ENCODE measurements at regions not wholly inside any gene's neighbourhood (a gene's known extent, or its start where the extent isn't known, plus 50 kb on each side); places are given as distances from the start of the nearest gene placed in this dataset.

DNA sequence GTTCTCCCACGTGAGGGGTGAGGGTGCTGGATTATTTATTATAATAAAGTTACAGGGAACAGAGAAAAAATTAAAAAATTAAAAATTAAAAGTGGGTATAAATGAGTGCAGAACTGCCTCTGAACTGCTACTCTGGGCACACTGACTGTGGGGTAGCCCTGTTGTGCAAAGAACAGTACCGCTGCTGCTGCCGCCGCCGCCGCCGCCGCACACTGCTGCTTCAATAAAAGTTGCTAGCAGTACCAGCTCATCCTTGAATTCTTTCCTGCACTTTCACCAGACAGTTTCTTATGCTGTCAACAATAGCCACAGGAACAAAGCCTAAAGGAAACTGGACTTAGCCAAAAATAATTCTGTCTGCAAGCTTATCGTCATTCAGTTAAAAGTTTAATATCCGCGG, 72.1 kb downstream of the GCC1 start:
- WGBS = 82% methylated on average over 11 of the region's 11 CpGs
- H3K36me3 ChIP-seq = no peaks in the 10 kb centered on the region
- no peak overlapping the region for H3K27ac ChIP-seq
- TF ChIP-seq EP300 (IDR thresholded peaks at IDR 0.05) (no peak), POLR2A (IDR thresholded peaks at IDR 0.05) (no peak)
- TF ChIP-seq, protein P1, sequence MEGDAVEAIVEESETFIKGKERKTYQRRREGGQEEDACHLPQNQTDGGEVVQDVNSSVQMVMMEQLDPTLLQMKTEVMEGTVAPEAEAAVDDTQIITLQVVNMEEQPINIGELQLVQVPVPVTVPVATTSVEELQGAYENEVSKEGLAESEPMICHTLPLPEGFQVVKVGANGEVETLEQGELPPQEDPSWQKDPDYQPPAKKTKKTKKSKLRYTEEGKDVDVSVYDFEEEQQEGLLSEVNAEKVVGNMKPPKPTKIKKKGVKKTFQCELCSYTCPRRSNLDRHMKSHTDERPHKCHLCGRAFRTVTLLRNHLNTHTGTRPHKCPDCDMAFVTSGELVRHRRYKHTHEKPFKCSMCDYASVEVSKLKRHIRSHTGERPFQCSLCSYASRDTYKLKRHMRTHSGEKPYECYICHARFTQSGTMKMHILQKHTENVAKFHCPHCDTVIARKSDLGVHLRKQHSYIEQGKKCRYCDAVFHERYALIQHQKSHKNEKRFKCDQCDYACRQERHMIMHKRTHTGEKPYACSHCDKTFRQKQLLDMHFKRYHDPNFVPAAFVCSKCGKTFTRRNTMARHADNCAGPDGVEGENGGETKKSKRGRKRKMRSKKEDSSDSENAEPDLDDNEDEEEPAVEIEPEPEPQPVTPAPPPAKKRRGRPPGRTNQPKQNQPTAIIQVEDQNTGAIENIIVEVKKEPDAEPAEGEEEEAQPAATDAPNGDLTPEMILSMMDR (IDR thresholded peaks at IDR 0.05) = no peak
- no peak overlapping the region for H3K4me3 ChIP-seq
- DNase-seq (ENCODE audit: low spot score in 2 of 2) = no peak
- H3K9me3 ChIP-seq = no peaks in the 10 kb centered on the region
- H3K27me3 ChIP-seq = peaks cover 6% of the 10 kb centered on the region
- no peaks in the 10 kb centered on the region for H3K4me1 ChIP-seq

DNA sequence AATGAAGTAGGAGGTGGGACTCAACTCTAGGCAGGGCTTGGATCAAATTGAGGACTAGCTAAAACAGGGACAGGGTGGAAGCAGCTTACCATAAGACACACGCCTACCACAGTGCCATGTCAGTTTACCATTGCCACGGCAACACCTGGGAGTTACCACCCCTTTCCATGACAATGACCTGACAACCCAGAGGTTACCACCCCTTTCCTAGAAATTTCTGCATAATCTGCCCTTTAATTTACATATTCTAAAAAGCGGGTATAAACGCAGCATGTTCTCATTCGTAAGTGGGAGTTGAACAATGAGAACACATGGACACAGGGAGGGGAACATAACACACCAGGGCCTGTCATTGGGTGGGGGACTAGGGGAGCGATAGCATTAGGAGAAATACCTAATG, 72.7 kb downstream of the GCC1 start:
- no peaks in the 10 kb centered on the region for H3K4me1 ChIP-seq
- H3K36me3 ChIP-seq = no peaks in the 10 kb centered on the region
- DNase-seq (ENCODE audit: low spot score in 2 of 2) = no peak
- H3K9me3 ChIP-seq = no peaks in the 10 kb centered on the region
- peaks cover 6% of the 10 kb centered on the region for H3K27me3 ChIP-seq
- WGBS = 65% methylated on average over 6 of the region's 6 CpGs
- TF ChIP-seq EP300 (IDR thresholded peaks at IDR 0.05) (no peak), POLR2A (IDR thresholded peaks at IDR 0.05) (no peak), POLR2AphosphoS5 (IDR thresholded peaks at IDR 0.05) (no peak)
- TF ChIP-seq, protein P1 (IDR thresholded peaks at IDR 0.05) = no peak
- H3K4me3 ChIP-seq = no peak overlapping the region
- H3K27ac ChIP-seq = no peak overlapping the region

- H3K36me3 ChIP-seq = no peaks in the 10 kb centered on the region
- no peak overlapping the region for H3K4me3 ChIP-seq
- no peaks in the 10 kb centered on the region for H3K9me3 ChIP-seq
- H3K4me1 ChIP-seq = no peaks in the 10 kb centered on the region
- no peak overlapping the region for H3K27ac ChIP-seq
- TF ChIP-seq EP300 (IDR thresholded peaks at IDR 0.05) = no peak
- TF ChIP-seq, protein P1 (IDR thresholded peaks at IDR 0.05) = no peak
- TF ChIP-seq POLR2A (IDR thresholded peaks at IDR 0.05) = no peak
- no peak for TF ChIP-seq POLR2AphosphoS5 (IDR thresholded peaks at IDR 0.05)
- H3K27me3 ChIP-seq = peaks cover 1% of the 10 kb centered on the region
- no peak for DNase-seq (ENCODE audit: low spot score in 2 of 2)
- WGBS = 17% methylated on average over 4 of the region's 4 CpGs
These were observed 80.7 kb downstream of the GCC1 start for GRCh38 chr7:127504715-127505114.

DNA sequence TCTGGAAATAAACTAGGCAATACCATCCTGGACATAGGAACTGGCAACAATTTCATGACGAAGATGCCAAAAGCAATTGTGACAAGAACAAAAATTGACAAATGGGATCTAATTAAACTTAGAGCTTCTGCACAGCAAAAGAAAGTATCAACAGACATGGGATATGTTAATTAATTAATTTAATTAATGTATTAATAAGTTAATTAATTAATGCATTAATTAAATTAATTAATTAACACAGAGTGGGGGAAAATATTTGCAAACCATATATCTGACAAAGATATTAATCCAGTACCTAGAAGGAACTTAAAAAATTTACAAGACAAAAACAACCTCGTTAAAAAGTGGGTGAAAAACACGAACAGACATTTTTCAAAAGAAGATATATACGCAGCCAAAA, 83.6 kb downstream of the GCC1 start:
- no peaks in the 10 kb centered on the region for H3K4me1 ChIP-seq
- 90% methylated on average over 4 of the region's 4 CpGs for WGBS
- no peak overlapping the region for H3K4me3 ChIP-seq

GRCh38 chr7:127487381-127487780, 94.9 kb upstream of the ZNF800 start:
- Histone ChIP-seq H3K4me3 (no peak overlapping the region), H3K27me3 (no peaks in the 10 kb centered on the region), H3K36me3 (no peaks in the 10 kb centered on the region), H3K9me3 (no peaks in the 10 kb centered on the region), H3K4me1 (no peaks in the 10 kb centered on the region), H3K27ac (no peak overlapping the region)
- no peak for DNase-seq (ENCODE audit: low spot score in 2 of 2)
- 76% methylated on average over 3 of the region's 3 CpGs for WGBS
- TF ChIP-seq EP300 (IDR thresholded peaks at IDR 0.05) (no peak), POLR2AphosphoS5 (IDR thresholded peaks at IDR 0.05) (no peak), POLR2A (IDR thresholded peaks at IDR 0.05) (no peak)
- TF ChIP-seq, protein P1 (IDR thresholded peaks at IDR 0.05) = no peak

More for the DNA sequence above, 83.6 kb downstream of the GCC1 start:
- H3K27me3 ChIP-seq = no peaks in the 10 kb centered on the region
- no peaks in the 10 kb centered on the region for H3K9me3 ChIP-seq
- H3K36me3 ChIP-seq = no peaks in the 10 kb centered on the region
- H3K27ac ChIP-seq = no peak overlapping the region
- TF ChIP-seq POLR2AphosphoS5 (IDR thresholded peaks at IDR 0.05) (no peak), EP300 (IDR thresholded peaks at IDR 0.05) (no peak)
- DNase-seq (ENCODE audit: low spot score in 2 of 2) = no peak

GRCh38 chr7:127486654-127487053, 94.1 kb upstream of the ZNF800 start:
- Histone ChIP-seq H3K36me3 (no peaks in the 10 kb centered on the region), H3K27me3 (no peaks in the 10 kb centered on the region), H3K4me1 (no peaks in the 10 kb centered on the region), H3K27ac (no peak overlapping the region), H3K4me3 (no peak overlapping the region), H3K9me3 (no peaks in the 10 kb centered on the region)
- DNase-seq (ENCODE audit: low spot score in 2 of 2) = no peak
- no peak for TF ChIP-seq EP300 (IDR thresholded peaks at IDR 0.05)
- no peak for TF ChIP-seq POLR2A (IDR thresholded peaks at IDR 0.05)
- TF ChIP-seq, protein P1 (IDR thresholded peaks at IDR 0.05) = no peak
- no peak for TF ChIP-seq POLR2AphosphoS5 (IDR thresholded peaks at IDR 0.05)
- 64% methylated on average over 3 of the region's 3 CpGs for WGBS
